Colon (tissue), 2 donors: ENCODE measurements at regions not wholly inside any gene's neighbourhood (a gene's known extent, or its start where the extent isn't known, plus 50 kb on each side); places are given as distances from the start of the nearest gene placed in this dataset.
"Not testable (repeated sequence)": the region's sequence is repeated elsewhere in the genome, so short reads cannot be mapped to it uniquely, and the experiment has no call there.

Experiments
- FAIRE-seq: peaks from 2 replicates; lab custom pipeline; 2012; peaks lifted over from hg19 to GRCh38; lab: Jason Lieb, UNC
- donor health status: control.
- donor health status: control.

GRCh38 chr11:112310848-112311247 is 50.2 kb upstream of the PLET1 start:
- FAIRE-seq: no peak

GRCh38 chr11:112315057-112315720 is 54.5 kb upstream of the PLET1 start:
- no peak for FAIRE-seq

- no peak for FAIRE-seq
Observed at GRCh38 chr11:112315861-112316739, 55.4 kb upstream of the PLET1 start.

- no peak for FAIRE-seq
Observed at GRCh38 chr11:112316971-112317370, 56.3 kb upstream of the PLET1 start.

GRCh38 chr11:112318184-112318591 is 57.5 kb upstream of the PLET1 start:
- FAIRE-seq: no peak

- FAIRE-seq: no peak
Observed at GRCh38 chr11:112318661-112319060, 58.0 kb upstream of the PLET1 start.

- FAIRE-seq: no peak
Observed at GRCh38 chr11:112320668-112321067, 60.0 kb upstream of the PLET1 start.

- FAIRE-seq: no peak
Observed at GRCh38 chr11:112321501-112322172, 61.0 kb upstream of the PLET1 start.

GRCh38 chr11:112322173-112322790 is 61.6 kb upstream of the PLET1 start:
- no peak for FAIRE-seq

- FAIRE-seq: no peak
Observed at GRCh38 chr11:112334381-112334780, 73.7 kb upstream of the PLET1 start.

- no peak for FAIRE-seq
Observed at GRCh38 chr11:112336356-112336886, 75.8 kb upstream of the PLET1 start.

- no peak for FAIRE-seq
Observed at GRCh38 chr11:112339566-112339965, 78.9 kb upstream of the PLET1 start.

GRCh38 chr11:112343368-112344039 is 82.8 kb upstream of the PLET1 start:
- no peak for FAIRE-seq

- FAIRE-seq: no peak
Observed at GRCh38 chr11:112344040-112344413, 83.4 kb upstream of the PLET1 start.

GRCh38 chr11:112345166-112345565 is 84.5 kb upstream of the PLET1 start:
- no peak for FAIRE-seq

GRCh38 chr11:112345706-112346105 is 85.0 kb upstream of the PLET1 start:
- FAIRE-seq: no peak

GRCh38 chr11:112346586-112346985 is 85.9 kb upstream of the PLET1 start:
- FAIRE-seq: no peak

- FAIRE-seq: no peak
Observed at GRCh38 chr11:112348480-112349029, 87.9 kb upstream of the PLET1 start.

- not testable (repeated sequence) for FAIRE-seq
Observed at GRCh38 chr11:112351423-112351822, 90.8 kb upstream of the PLET1 start.

GRCh38 chr11:112352907-112353306 is 92.2 kb upstream of the PLET1 start:
- FAIRE-seq: no peak

- no peak for FAIRE-seq
Observed at GRCh38 chr11:112354364-112354763, 93.7 kb upstream of the PLET1 start.
